DOHH2 (cell line): ENCODE measurements at regions not wholly inside any gene's neighbourhood (a gene's known extent, or its start where the extent isn't known, plus 50 kb on each side); places are given as distances from the start of the nearest gene placed in this dataset.

Source experiments
- CTCF ChIP-seq: fragments of 200-600 bp; sonication (generic); IDR thresholded peaks from one replicate; pipeline ENCODE4 v1.5.1; 2014; ENCODE audit warnings: antibody characterized with exemption, mild to moderate bottlenecking, low read depth, low read length; ENCODE audit not compliant: poor library complexity, severe bottlenecking
- EZH2phosphoT487 ChIP-seq: fragments of 200-600 bp; sonication (generic); IDR thresholded peaks from 2 replicates; pipeline ENCODE4 v1.6.1; 2017; ENCODE audit warnings: borderline replicate concordance, mild to moderate bottlenecking, antibody characterized with exemption, low read length, moderate library complexity, mixed read lengths

DNA sequence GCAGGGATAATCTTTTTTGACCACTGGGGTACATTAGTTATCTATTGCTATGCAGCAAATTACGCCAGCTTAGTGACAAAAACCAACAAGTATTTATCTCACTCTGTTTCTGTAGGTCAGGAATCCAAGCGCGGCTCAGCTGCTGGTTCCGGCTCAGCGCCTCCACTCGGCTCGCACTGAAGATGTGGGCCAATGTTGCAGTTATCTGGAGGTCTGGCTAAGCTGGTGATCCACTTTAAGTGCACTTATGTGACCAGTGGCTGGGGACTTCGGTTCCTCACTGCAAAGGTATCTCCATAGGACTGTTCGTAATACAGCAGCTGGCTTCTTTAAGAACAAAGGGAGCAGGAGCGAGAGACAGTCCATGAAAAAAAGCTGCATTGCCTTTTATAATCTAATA is 591.9 kb downstream of the TMEM182 start:
- TF ChIP-seq CTCF: no peak
- TF ChIP-seq EZH2phosphoT487: no peak
